HT-29 (cell line): ENCODE measurements at regions not wholly inside any gene's neighbourhood (a gene's known extent, or its start where the extent isn't known, plus 50 kb on each side); places are given as distances from the start of the nearest gene placed in this dataset. TPM values are rescaled to one million over a fixed set of nuclear protein-coding genes. Genes with fewer than 3 reads are reported as not detected.

Experiments
- DNase-seq: peaks from one replicate; pipeline ENCODE4 v3.0.0-alpha.2; 2015; ENCODE audit warnings: low spot score
- small RNA-seq: library from RNA; depleted of rRNA; stranded (forward); fragments of <200 nt; gene quantifications from one replicate; pipeline ENCODE3, GENCODE V24; 2014

DNA sequence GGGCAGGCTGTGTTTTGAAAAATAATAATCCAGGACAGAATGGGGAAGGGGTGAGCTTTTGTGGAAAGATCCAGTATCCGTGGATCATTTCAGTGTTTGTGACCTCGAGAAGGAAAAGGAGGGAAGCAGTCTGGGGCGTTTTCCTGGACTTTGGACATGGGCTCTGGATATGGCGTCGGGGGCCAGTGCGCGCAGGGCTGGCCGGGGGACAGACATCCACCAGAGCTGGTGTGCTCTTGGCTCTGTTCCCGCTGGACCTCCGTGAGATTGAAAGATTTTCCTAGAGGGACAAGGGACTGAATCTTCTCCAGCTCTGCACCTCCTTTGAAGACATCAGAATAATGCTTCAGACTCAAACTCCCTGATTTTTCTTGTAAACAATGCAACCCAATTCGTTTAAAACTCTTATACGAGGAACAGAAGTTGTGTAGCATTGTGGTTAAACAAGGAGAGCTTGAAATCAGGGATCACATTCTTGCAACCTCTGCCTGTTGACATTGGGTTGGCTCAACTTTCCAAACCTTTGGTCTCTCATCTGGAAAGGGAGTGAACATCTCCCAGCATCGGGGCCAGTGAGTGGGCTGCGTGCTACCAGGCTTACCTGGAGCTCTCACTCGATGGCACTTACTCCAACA, 75.9 kb downstream of the C16orf95 start:
- DNase-seq = no peak

DNA sequence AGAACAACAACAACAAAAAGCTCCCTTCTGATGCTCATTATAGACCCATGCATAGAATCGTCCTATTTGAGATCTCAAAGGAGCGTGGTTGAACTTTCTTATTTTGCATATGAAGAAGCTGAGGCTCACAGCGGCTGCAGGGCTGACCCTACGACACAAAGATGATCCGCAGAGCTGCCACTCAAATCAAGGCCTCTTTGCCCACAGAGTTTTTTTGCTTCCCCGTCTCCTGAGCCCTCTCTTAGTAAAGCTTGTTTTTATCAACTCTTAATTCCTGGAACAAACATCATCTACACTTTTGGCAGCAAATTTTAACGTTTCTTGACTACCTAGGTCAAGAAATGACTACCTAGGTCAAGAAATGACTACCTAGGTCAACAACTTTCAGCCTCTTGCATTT, 73.7 kb downstream of the C16orf95 start:
- no peak for DNase-seq

DNA sequence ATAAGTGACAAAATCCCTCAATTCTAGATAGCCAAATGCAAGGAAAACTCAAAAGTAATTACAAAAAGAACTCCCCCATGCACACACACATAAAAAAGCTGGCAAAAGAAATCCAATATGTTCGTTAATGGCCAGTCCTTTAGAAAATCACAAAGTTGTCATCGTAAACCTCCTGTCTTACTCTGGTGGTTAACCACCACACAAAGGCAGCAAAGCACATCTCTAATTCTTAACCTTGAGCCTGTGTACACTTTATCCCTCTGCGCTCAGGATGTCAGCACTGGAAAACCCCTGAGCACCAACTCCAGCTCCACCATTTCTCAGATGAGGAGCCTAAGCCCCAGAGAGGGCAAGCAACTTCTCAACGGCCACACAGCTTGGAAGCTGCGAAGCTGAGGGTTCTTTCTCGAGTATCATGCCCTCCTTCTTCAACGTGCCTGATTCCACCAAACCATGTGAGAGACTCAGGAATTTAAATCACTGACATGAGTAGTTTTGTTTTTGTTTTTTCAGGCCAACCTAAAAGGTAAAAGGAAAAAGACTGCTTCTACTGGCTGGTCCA, 72.5 kb downstream of the C16orf95 start:
- DNase-seq = no peak

DNA sequence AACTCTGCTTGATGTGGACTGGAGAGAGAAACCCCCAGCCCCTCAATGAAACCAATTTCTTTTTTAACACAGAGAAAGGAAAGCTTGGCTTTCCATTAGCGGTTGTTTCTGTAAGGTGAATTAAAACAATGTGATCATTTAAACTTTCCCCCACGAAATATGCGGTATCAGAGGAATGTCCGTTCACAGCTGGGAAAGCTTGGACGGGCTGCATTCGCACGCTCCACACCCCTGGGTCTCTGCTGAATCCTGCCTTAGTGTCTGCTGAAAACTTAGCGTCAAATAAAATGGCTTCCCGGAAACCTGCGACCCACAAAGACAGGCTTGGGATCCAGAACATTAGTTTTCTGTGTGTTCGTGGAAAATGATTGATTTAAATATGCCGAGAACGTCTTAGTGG, 71.7 kb downstream of the C16orf95 start:
- no peak for DNase-seq

DNA sequence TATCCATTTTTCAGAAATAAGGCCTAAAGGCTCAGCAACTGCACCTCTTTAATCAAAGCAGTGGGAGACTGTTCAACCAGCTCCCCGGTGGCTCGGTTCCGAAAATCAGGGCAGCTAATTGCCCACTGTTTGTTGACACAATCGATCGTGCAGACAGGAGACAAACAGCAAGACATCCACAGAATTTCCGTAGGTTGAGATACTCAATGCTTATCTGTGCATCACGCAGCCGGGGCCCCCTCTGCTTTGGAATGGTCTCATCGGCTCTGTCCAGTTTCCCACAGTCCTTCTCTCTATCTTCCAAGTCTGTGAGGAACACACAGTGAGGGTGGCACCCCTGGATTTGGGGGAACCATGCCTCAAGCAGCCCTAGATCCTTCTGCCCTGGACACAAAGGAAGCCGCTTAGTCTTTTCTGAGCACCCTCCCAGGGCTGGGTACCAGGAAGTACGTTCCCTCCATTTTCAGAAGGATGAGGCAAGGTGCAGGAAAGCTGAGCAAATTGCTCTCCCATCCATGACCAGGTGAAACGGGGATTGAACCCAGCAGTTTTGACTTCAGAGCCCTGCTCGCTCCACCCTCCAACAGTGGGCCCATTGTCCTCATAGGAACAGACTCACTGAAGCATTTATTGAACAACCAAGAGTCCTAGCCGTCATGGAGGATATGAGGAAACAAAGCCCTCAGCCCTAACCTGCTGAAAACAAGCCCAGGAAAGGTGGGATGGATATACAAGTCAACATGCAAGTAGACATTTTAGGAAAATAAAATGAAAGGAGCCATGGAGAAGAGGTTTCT, 70.7 kb downstream of the C16orf95 start:
- DNase-seq = no peak

DNA sequence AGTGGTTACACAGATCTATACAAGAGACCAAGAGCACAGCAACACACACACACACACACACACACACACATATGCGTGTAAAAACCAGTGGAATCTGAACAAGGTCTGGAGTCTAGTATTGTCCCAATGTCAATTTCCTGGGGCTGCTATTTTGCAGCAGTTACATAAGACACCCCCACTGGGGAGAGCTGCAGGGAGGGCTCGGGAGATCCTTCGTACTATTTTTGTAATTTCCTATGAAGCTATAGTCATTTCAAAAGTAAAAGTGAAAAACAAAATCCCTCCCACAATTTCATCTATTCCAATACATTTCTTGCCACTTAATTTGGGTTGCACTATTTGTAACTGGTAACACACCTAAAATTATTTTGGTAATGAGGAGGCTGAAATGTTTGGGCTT, 68.5 kb downstream of the C16orf95 start:
- no peak for DNase-seq

DNA sequence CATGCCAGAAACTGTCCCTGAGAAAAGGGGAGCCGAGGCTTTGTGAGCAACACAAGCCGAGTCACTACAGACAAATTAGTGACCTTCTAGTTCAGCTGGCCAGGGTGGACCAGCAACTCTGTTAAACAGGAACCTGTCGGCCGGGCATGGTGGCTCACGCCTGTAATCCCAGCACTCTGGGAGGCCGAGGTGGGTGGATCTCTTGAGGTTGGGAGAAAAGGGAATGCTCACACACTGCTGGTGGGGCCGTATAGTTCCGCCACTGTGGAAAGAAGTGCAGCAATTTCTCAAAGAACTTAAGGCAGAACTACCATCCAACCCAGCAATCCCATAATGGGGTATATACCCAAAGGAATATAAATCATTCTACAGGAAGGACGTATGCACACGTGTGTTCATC, 67.8 kb downstream of the C16orf95 start:
- no peak for DNase-seq

DNA sequence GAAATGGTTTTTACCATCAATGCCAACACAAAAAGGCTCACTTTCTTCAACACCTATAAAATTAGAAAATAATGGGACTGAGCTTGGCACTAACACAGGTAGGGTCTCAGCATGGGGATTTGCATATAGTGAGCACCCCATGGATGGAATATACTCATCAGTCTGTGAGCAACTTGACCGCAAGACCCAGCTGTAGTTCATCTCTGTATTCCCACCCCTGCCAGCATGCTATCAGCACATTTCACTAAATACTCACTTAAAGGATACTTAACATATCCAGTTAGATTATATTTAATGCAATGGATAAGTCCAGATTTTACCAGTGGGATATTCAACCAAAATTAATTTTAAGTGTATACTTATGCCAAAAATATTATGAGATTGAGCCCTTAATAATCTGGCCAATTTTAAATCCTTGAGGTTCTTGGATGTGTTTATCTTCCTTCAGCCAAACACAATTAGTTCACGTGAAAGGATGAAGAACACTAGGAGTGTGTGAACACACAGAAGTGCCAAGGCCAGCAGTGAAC, 66.7 kb downstream of the C16orf95 start:
- DNase-seq = no peak

DNA sequence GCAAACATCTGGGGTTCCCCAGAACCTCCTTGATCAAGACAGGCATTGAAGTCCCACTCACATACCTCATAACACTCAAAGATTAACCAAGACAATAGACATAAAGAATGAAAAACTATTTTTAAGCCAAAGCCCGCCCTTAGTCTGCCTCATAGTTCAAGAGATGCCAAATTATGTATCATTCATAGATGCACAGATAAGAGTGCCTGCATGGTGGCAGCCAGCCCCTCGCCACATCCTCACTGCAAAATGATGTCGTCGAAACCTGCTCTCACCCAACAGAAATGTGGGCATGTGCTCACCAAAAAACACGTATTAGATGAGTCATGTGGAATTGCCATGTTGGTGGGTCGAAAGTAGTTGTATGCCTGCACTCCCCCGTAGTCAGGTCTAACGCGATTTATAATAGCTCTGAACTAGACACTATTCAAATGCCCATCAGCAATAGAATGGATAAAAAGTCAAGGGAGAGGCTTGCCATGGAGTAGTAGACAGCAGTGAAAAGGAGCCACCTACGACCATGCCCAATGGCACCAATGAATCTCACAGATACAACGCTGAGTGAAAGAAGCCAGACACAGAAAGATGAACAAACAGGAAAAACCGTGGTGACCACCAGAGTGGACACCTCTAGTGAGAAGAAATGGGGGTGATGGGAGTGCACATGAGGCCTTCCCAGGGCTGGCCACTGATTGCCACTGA, 64.8 kb downstream of the C16orf95 start:
- no peak for DNase-seq

Small RNA genes lying in the stretch of these regions (small RNA-seq; reads per million reads assigned to genes)
- not detected for gene AC093519.1
